Fibroblast of villous mesenchyme (primary cell): ENCODE measurements at regions not wholly inside any gene's neighbourhood (a gene's known extent, or its start where the extent isn't known, plus 50 kb on each side); places are given as distances from the start of the nearest gene placed in this dataset.
"Not testable (repeated sequence)": the region's sequence is repeated elsewhere in the genome, so short reads cannot be mapped to it uniquely, and the experiment has no call there.

Experiments
- DNase-seq: peaks from one replicate; pipeline ENCODE4 v3.0.0-alpha.2; 2010; ENCODE audit warnings: low read depth
- H3K4me3 ChIP-seq: 2 replicates; pipeline ENCODE4 v1.5.1; 2011; ENCODE audit warnings: low read depth, mild to moderate bottlenecking, low read length
- TF ChIP-seq, protein P1 (sequence below): IDR thresholded peaks from 2 replicates; pipeline ENCODE4 v1.5.1; 2012; ENCODE audit warnings: low read depth, mild to moderate bottlenecking, low read length; ENCODE audit not compliant: insufficient read depth

DNA sequence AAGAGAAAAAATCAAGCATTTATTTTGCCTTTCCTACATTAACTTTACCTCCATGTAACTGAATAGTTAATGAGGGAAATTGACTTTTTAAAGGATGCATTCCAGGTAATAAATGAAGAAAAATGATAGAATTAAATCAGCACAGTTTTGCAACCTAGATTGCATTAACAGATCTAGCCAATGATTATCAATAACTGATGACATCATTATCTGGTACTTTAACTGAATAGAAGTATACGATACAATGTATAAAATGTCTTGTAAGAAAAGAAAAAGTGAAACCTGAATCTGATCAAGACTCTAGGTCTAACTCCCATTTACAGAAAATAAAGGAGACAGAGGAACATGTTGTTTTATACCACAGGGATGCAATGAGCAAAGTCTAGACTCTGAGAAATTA is 126.0 kb upstream of the XPO1 start:
- no peak overlapping the region for H3K4me3 ChIP-seq
- TF ChIP-seq, protein P1, sequence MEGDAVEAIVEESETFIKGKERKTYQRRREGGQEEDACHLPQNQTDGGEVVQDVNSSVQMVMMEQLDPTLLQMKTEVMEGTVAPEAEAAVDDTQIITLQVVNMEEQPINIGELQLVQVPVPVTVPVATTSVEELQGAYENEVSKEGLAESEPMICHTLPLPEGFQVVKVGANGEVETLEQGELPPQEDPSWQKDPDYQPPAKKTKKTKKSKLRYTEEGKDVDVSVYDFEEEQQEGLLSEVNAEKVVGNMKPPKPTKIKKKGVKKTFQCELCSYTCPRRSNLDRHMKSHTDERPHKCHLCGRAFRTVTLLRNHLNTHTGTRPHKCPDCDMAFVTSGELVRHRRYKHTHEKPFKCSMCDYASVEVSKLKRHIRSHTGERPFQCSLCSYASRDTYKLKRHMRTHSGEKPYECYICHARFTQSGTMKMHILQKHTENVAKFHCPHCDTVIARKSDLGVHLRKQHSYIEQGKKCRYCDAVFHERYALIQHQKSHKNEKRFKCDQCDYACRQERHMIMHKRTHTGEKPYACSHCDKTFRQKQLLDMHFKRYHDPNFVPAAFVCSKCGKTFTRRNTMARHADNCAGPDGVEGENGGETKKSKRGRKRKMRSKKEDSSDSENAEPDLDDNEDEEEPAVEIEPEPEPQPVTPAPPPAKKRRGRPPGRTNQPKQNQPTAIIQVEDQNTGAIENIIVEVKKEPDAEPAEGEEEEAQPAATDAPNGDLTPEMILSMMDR = no peak
- no peak for DNase-seq

DNA sequence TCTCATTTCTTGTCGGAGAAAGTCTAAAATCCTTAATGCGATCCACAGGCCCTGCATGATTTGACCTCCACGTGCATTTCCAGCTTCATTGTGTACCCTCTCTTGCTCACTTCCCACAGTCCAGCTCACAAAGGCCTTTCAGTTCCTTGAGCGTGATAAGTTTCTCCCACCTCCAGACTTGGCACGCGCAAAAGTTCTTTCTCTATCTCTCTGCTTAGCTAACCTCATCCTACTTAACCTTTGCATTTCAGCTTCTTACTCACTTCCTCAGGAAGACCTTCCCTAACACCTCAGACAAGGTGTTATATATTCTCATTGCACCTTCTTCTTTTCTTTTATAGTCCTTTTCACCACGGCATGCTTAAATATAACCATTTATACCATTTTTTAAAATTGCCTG is 124.8 kb upstream of the XPO1 start:
- TF ChIP-seq, protein P1 = no peak
- DNase-seq = no peak
- H3K4me3 ChIP-seq = no peak overlapping the region

DNA sequence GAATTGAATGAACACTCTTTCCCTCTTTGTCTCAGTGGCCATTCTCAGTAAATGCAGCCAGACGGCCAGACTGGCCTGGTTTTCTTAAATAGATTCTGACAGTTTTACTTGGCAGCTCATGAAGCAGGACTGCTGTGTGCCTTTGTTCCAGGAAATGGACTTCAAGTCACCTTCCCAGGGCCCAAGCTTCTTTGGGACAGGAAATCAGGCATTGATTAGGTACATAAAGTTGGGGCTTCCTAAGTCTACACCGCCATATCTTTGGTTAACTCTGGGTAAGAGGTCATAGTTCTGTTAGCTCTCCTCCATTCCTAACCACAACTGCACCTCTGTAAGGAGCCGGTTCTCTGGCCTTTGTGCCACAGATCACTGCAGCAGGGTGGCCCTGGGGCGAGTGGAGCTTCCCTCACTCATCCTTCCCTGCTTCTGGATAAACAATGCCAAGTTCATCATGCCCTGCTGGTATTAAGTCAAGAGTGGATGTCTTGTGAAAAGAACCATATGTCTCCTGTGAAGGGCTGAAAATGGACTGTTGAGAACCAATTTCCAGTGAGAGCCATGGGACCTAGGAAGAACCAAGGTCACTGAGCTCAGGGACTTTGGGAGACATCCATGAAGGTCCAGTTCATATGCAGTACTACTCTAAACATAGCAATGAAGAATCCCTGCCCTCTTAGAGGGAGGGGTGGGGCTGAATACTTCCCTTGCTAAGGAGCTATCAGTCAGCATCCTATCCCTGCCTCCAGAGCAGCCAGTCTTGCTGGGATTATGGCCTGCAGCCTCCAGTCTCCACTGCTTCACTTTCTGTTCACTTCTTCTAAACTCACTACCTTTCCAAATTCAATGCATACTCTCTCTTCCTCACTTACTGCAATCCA is 122.6 kb upstream of the XPO1 start:
- H3K4me3 ChIP-seq = no peak overlapping the region
- peak; percentile 51 for DNase-seq
- TF ChIP-seq, protein P1 = no peak

DNA sequence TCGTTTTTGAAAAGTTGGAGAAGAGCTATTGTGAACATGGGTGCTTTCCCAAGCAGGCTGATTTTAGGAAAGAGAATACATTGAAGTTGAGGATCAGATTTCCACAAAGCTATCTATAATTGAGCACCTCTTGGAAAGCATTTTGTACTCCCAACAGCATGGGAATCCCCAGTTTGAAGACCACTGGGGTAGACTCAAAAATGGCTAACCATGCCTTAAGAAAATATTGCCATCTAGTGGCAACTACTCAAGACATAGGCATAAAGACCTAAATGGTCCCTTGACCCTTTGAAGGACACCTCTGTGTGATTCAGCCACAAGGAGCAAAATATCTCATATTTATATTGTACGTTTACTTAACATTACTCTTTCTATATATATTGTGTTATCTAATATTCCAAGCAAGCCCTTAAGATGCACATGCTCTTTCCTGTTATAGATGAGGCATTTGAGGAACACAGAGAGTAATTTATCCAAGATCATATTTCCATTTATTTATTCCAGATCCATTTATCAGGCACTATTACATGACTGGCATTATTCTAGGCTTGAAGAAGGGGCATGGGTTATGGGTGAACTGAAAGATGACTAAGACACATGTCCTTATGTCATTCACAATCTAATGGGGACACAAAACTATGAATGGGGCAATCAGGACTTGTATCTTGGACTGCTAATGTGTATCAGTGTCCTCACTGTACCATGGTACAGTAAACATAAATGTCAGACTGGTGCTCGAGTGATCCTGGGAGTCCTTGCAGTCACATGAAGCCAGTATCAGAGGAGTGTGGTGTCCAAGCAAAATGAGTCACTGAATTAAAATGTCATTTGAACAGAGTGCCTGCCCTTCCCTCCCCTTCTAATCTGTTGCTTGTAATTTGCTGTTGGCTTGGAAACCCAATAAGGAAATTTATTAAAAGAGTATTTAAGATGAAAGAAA is 121.0 kb upstream of the XPO1 start:
- no peak overlapping the region for H3K4me3 ChIP-seq
- DNase-seq = peak; percentile 49
- TF ChIP-seq, protein P1 = peak; percentile 55

DNA sequence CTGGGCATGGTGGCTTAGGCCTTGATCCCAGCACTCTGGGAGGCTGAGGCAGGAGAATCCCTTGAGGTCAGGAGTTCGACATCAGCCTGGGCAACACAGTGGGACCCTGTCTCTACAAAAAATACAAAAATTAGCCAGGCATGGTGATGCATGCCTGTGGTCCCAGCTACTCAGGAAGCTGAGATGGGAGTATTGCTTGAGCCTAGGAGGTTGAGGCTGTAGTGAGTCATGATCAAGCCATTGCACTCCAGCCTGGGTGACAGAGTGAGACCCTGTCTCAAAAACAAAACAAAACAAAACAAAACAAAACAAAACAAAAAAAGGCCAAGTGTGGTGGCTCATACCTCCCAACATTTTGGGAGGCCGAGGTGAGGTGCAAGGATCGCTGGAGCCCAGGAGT is 111.8 kb upstream of the XPO1 start:
- H3K4me3 ChIP-seq, DNase-seq: not testable (repeated sequence)

DNA sequence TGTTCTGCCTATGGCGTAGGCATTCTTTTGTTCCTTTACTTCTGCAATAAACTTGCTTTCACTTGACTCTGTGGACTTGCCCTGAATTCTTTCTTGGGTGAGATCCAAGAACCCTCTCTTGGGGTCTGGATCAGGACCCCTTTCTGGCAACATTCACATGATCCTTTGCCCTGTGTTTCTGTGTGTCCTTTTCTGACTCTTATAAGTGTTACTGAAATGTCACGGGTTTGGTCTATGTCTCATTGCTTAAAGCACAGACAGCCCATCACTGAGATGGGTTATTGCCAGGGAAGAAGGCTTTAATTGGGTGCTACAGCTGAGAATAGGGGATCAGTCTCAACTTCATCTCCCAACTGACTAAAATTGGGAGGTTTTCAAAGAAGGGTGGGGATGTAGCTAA is 110.9 kb upstream of the XPO1 start:
- no peak for DNase-seq
- no peak overlapping the region for H3K4me3 ChIP-seq
- TF ChIP-seq, protein P1 = no peak

DNA sequence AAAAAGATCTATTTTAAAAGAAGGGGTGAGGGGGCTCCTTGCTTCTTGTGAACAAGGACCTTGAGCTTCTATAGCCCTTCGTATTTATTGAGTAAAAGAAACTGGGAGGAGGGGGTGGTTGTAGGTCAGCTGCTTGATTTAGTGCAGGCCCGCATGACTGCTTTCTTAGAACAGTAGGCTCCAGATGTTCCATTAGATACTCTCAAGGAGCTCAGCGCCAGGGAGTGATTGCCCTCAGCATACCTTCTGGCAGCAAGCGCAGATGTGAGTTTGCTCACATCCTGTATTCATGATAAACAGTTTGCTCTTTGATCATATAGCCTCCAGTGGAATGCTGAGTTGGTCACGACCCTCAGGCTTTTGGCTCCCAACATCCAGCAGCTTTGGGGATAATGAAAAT is 108.9 kb upstream of the XPO1 start:
- peak; percentile 50 for DNase-seq
- TF ChIP-seq, protein P1 = no peak
- no peak overlapping the region for H3K4me3 ChIP-seq
